Stimulated activated CD4-positive, alpha-beta T cell treated with anti-CD3 and anti-CD28 coated beads, TNF-alpha, amount 100 ng/mL, for 1 hour (primary cell): ENCODE measurements at regions not wholly inside any gene's neighbourhood (a gene's known extent, or its start where the extent isn't known, plus 50 kb on each side); places are given as distances from the start of the nearest gene placed in this dataset.

Experiments used
- DNase-seq, 3 donors: peaks; one replicate each; pipeline ENCODE4 v3.0.0-alpha.2; 2020; ENCODE audit warnings: low read depth in 3 of 3, low spot score in 1 of 3

DNA sequence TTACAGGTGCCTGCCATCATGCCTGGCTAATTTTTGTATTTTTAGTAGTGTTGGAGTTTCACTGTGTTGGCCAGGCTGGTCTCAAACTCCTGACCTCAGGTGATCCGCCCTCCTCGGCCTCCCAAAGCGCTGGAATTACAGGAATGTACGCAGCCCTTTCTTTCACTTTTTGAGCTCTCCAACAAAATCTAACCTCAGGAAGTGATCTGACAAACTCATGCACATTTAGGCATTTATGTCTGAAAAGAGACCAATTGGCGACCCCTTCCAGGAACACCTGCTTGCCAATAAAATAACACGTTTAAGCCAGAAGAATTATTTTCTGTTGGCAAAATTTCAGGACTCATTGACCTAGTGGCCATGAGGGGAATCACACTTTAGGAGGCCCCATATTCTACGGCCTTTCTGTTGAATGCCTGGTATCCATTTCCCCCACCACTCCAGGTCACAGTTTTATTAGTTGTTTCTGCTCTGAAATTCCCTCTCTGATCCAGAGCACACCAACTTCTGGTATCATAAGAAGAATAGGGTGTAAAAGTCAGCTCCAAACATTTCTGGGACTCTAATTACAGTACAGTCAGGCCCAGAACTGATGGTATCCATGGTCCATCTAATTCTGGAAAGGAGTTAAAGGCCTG is 65.8 kb upstream of the FRMD4A start:
- DNase-seq: no peak

GRCh38 chr10:14394179-14394578 is 63.5 kb upstream of the FRMD4A start:
- DNase-seq: no peak

DNA sequence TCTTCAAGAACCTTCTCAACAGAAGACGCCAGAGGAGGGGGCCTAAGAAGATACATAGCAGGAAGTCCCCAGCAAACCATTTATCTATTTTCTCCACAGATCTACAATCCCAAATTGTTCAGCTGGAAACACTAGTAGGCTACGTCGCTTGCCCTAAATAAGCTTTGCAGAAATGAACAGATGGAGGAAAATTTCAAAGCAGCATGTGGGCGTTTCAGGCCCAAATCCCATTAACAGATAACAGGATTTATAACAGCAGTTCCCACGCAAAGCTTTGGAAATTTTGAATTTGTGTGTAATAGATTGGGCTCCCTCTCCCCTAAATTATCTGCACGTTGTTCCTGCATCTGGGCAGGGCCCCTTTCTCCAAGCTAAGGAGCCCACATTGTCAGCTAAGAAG is 60.6 kb upstream of the FRMD4A start:
- no peak for DNase-seq

GRCh38 chr10:14389981-14390590 is 59.4 kb upstream of the FRMD4A start:
- DNase-seq: no peak

DNA sequence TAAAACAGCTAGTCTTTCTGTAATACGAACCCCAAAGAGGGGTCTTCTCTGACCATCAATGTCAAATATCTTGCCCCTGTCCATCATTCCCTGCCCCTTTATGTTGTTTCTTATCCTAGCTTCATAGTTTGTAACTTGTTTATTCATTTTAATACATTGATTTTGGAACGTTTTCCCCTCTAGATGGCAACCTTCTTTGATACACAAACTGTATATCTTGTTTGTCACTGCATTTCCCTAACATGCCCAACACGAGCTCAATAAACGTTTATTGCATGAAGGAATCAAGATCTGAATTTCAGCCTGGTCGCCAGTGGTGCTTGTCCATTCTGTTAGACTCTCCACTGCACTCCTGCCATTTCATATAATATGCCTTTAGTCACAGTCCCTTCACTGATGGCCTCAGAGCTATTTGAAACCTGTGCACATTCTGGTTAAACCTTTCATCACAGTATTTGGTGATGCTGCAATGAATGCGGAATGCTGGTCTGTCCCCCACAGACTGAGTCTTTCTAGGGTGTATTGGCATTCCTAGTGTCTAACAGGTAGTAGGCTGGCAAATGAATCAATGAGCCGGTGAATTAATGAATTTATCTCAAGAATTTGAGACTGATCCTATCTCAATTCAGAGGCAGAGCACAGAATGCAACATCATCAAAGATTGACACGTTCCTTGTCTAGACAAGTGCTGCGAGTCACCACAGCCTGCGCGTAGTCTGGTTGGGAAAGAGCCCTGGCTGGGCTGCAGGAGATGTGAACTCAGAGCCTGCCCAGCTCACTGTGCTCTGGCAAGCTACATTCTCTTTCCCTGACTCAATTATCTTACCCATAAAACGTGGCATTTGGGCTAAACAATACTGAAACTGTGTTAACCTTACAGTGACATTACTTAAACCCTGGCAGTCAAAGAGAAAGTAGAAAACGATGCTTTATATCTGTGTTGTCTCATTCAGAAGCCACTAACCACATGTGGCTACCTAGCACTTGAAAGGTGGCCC is 55.2 kb upstream of the FRMD4A start:
- no peak for DNase-seq

DNA sequence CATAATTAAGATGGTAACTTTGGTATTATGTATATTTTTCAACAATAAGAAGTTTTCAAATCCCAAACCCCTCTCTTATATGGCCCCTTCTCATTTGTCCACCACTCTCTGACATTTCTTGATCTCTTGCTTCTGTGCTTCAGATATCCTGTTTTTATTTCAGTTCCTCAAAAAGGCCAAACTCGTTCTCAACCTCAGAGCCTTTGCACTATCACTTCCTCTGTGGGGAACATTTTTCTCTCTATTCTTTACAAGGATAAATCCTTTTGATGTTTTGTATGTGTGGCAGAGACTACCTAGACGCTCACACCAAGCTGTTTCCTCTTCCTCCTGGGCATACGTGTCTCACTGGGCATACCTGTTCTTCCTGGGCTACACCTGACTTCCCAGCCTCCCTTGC is 54.2 kb upstream of the FRMD4A start:
- no peak for DNase-seq

DNA sequence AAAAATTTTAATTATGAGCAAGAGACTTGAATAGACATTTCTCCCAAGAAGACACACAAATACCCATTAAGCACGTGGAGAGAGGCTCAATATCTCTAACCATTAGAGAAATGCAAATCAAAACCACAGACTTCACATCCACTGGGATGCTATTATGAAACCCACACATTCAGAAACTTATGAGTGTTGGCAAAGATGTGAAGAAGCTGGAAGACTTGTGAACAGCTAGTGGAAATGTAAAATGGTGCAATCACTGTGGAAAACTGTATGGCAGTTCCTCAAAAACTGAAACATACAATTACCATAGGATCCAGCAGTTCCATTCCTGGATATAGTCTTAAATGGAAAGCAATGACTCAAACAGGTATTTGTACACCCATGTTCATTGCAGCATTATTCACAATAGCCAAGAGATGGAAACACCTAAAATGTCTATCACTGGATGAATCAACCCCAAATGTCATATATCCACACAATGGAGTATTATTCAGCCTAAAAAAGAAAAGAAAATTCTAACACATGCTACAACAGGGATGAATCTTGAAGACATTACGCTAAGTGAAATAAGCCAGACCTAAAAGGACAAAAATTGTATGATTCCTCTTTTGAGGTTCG is 53.5 kb upstream of the FRMD4A start:
- DNase-seq: no peak

DNA sequence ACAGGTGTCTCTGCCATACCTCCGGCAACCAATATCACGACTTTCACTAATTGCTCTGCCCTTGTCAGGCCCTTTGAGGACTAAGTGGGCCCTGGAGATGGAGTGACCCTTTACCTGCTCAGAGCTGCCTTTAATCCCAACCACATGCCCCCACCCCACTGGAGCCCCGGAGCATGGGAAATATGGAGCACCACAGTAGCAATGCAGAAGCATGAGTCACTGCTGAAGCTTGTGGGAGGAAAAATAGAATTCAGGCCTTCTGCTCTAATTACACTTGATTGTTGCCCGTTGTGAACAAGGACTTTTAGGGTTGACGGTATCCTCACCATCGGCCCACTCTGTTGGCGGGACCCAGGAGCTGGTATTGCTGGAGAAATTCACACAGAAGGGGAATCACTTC is 52.5 kb upstream of the FRMD4A start:
- no peak for DNase-seq

- DNase-seq: no peak
Measured at GRCh38 chr10:14382531-14382930, 51.8 kb upstream of the FRMD4A start.

GRCh38 chr10:14382022-14382421 is 51.3 kb upstream of the FRMD4A start:
- DNase-seq: peak in 1 of 3 donors; percentile 32

DNA sequence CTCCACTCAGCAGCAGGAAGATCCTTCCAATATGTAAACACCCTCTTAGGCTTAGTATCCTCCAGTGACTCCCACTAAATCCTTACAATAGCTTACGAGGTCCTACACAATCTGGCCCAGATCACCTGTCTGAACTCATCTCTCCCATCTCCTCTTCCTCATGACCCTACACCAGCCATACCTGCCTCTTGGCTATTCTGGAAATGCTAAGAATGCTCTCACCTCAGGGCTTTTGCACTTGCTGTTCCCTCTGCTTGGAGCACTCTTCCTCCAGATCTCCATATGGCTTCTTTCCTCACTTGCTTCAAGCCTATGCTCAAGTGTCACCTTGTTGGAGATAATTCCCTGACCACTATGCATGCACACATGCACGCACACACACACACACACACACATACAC is 50.8 kb upstream of the FRMD4A start:
- no peak for DNase-seq

- DNase-seq: no peak
Measured at GRCh38 chr10:14380746-14381145, 50.0 kb upstream of the FRMD4A start.
